Prostate gland (tissue), 2 donors: ENCODE measurements at regions not wholly inside any gene's neighbourhood (a gene's known extent, or its start where the extent isn't known, plus 50 kb on each side); places are given as distances from the start of the nearest gene placed in this dataset.

ENCODE experiments used
- CTCF ChIP-seq, 4 experiments: fragments of 200-600 bp in 2 of 4; fragments of 450-650 bp in 2 of 4; sonication (generic) in 2 of 4; IDR thresholded peaks; 1 replicate in 3 of 4; 2 replicates in 1 of 4; pipeline ENCODE4 v1.5.1; 2016 to 2019; ENCODE audit warnings: antibody characterized with exemption in 4 of 4, mild to moderate bottlenecking in 2 of 4, moderate library complexity in 2 of 4
- POLR2A ChIP-seq: fragments of 450-650 bp; IDR thresholded peaks from one replicate; pipeline ENCODE4 v1.6.1; 2016; ENCODE audit warnings: antibody characterized with exemption, mild to moderate bottlenecking

GRCh38 chr2:78330193-78330592 lies 695.3 kb upstream of the REG3G start:
- no peak for TF ChIP-seq CTCF (IDR thresholded peaks at IDR 0.05)
- TF ChIP-seq POLR2A: no peak
